ENCODE measurements at regions not wholly inside any gene's neighbourhood (a gene's known extent, or its start where the extent isn't known, plus 50 kb on each side); places are given as distances from the start of the nearest gene placed in this dataset.
"Not testable (repeated sequence)": the region's sequence is repeated elsewhere in the genome, so short reads cannot be mapped to it uniquely, and the experiment has no call there.

DNA sequence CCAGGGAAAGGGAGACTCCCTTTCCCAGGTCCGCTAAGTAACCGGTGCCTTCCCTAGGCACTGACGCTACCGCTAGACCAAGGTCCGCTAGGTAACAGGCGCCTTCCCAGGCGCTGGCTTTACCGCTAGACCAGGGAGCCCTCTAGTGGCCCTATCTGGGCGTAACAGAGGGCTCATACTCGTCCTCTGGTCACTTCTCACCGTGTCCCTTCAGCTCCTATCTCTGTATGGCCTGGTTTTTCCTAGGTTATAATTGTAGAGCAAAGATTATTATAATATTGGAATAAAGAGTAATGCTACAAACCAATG lies 921.3 kb upstream of the PCDH10 start:
- H3K4me1 Mint-ChIP-seq (ENCODE audit: low read depth); CTCF ChIA-PET; H3K27ac Mint-ChIP-seq; H3K27me3 Mint-ChIP-seq (ENCODE audit: low read depth); H3K4me3 Mint-ChIP-seq; intact Hi-C loops (cut with micrococcal nuclease); H3K36me3 Mint-ChIP-seq (ENCODE audit: low read depth): not testable (repeated sequence)
- peak; percentile 5 for DNase-seq
- peaks cover 14% of the 10 kb centered on the region for H3K9me3 Mint-ChIP-seq

DNA sequence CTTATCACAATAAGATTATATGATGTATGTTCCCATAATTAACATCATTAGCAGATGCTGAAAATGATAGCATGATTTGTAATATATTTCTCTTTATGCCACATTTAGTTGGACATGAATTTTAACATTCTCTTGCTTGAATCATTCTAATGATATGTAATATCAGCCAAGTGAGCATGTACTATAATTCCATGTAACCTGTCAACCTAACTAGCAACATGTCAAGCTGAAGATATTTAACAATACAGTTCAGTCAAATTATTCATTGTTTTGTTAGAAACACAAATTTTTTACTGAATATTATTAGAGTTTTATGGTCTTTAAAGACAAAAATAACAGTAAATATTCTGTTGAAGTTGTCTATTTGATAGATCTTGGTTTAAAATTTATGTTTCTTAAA lies 920.4 kb upstream of the PCDH10 start:
- intact Hi-C loops (cut with micrococcal nuclease) = no loop called here
- Mint-ChIP-seq H3K9me3 (peaks cover 14% of the 10 kb centered on the region), H3K4me1 (ENCODE audit: low read depth) (no peaks in the 10 kb centered on the region), H3K36me3 (ENCODE audit: low read depth) (no peaks in the 10 kb centered on the region), H3K4me3 (no peak overlapping the region), H3K27ac (no peak overlapping the region), H3K27me3 (ENCODE audit: low read depth) (no peaks in the 10 kb centered on the region)
- CTCF ChIA-PET = no interaction called here
- no peak for DNase-seq

DNA sequence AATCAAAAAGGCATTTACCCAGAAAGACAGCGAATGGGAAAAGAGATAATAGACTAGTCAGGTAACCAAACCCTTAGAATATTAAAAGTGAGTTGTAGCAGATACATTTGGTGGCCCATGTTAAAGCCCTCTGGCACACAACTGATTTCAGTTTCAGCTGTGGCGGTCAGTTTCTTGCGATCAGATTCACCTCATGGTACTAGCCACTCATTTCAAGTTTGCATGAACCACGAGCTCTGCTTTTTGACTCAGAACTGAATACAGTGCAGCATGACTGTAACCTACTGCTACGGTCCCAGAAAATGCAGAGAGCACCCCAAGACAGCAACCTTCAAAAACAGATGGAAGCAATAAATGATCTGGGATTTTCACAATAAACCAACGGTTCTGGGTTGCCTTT lies 919.1 kb upstream of the PCDH10 start:
- intact Hi-C loops (cut with micrococcal nuclease) = no loop called here
- Mint-ChIP-seq H3K9me3 (peaks cover 12% of the 10 kb centered on the region), H3K36me3 (ENCODE audit: low read depth) (no peaks in the 10 kb centered on the region), H3K4me1 (ENCODE audit: low read depth) (no peaks in the 10 kb centered on the region), H3K27me3 (ENCODE audit: low read depth) (no peaks in the 10 kb centered on the region), H3K27ac (no peak overlapping the region), H3K4me3 (no peak overlapping the region)
- CTCF ChIA-PET = no interaction called here
- no peak for DNase-seq

DNA sequence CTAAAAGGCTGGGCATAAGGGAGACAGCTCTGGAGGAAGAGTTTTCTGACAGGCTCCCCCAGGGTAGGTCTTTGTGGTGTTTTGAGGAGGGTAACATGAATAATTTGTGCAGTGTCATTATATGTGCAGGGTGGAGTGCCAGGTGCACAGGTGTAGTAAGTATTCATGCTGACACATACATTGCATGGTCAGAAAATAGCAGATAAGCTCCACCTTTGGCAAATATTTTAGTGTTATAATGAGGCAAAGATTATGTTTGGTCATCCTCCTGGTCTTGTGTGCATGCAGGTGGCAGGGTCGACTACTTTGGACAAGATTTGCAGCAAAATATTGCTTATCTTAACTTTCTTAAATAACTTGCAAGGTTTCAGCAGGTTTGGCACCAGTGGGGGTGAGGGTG lies 910.4 kb upstream of the PCDH10 start:
- Mint-ChIP-seq H3K36me3 (ENCODE audit: low read depth) (no peaks in the 10 kb centered on the region), H3K9me3 (peaks cover 6% of the 10 kb centered on the region), H3K27me3 (ENCODE audit: low read depth) (no peaks in the 10 kb centered on the region), H3K4me1 (ENCODE audit: low read depth) (no peaks in the 10 kb centered on the region), H3K27ac (no peak overlapping the region), H3K4me3 (no peak overlapping the region)
- DNase-seq = no peak
- CTCF ChIA-PET = no interaction called here
- intact Hi-C loops (cut with micrococcal nuclease) = no loop called here

DNA sequence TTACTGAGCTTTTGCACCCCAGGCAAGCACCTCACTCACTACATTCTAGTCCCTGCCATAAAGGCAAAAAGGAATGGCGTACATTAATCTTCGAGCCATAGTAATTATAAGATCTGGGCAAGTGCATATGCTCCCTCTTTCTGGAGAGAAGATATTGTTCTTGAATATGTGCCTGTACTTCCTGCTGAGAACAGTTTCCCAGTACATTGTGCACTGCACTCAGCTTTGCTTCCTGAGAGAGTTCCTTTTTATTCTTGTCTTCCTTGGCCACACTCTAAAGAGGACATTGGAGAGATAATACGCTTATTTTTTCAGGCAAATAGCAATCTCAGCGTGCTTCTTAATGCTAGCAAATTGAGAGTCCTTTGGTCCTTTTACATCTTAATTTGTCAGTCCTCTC lies 909.0 kb upstream of the PCDH10 start:
- no peak for DNase-seq
- H3K4me1 Mint-ChIP-seq (ENCODE audit: low read depth) = no peaks in the 10 kb centered on the region
- H3K27ac Mint-ChIP-seq = no peak overlapping the region
- intact Hi-C loops (cut with micrococcal nuclease) = no loop called here
- H3K36me3 Mint-ChIP-seq (ENCODE audit: low read depth) = no peaks in the 10 kb centered on the region
- CTCF ChIA-PET = no interaction called here
- H3K9me3 Mint-ChIP-seq = peaks cover 8% of the 10 kb centered on the region
- no peaks in the 10 kb centered on the region for H3K27me3 Mint-ChIP-seq (ENCODE audit: low read depth)
- no peak overlapping the region for H3K4me3 Mint-ChIP-seq

DNA sequence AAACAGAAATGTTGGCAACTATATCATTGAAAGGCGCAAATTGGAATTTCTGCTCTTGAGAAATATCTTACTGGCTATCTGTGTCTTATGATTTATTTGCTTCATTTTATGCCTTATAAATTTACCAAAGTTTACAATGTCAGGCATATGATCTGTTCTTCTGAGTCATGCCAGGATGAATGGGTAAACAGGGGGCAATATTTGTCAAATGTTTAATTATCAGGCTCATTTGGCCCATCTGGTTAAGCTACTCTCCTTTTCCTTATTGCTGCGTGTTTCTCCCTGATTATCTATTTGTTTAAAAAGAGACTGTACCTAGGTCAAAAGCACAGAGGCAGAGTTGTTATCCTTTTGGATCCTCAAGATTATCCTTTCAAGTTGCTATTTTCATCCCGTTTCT lies 903.8 kb upstream of the PCDH10 start:
- DNase-seq = no peak
- H3K9me3 Mint-ChIP-seq = peaks cover 10% of the 10 kb centered on the region
- H3K4me1 Mint-ChIP-seq (ENCODE audit: low read depth) = no peaks in the 10 kb centered on the region
- no peak overlapping the region for H3K4me3 Mint-ChIP-seq
- H3K36me3 Mint-ChIP-seq (ENCODE audit: low read depth) = no peaks in the 10 kb centered on the region
- CTCF ChIA-PET = no interaction called here
- intact Hi-C loops (cut with micrococcal nuclease) = no loop called here
- no peak overlapping the region for H3K27ac Mint-ChIP-seq
- H3K27me3 Mint-ChIP-seq (ENCODE audit: low read depth) = no peaks in the 10 kb centered on the region

DNA sequence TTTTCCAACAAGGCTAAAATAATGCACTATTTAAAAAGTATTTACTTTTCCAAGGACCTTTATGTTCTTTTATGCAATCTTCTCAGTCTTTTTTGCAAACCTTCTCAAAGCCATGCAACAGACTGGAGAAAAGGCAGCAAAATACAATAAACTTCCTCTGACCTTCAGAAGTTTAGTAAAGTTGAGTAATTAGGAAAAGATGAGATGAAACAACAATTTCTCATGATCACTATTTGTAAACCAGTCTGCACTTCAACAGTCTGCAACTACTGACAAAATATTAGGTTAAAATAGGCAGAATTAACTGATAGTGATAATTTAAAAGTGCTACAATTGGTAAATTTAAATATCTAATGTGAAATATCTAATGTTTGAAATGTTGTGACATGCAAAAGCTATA lies 884.9 kb upstream of the PCDH10 start:
- Mint-ChIP-seq H3K36me3 (ENCODE audit: low read depth) (no peaks in the 10 kb centered on the region), H3K27me3 (ENCODE audit: low read depth) (no peaks in the 10 kb centered on the region), H3K27ac (no peak overlapping the region), H3K4me3 (no peak overlapping the region), H3K4me1 (ENCODE audit: low read depth) (no peaks in the 10 kb centered on the region), H3K9me3 (peaks cover 2% of the 10 kb centered on the region)
- CTCF ChIA-PET = no interaction called here
- intact Hi-C loops (cut with micrococcal nuclease) = no loop called here
- DNase-seq = no peak

DNA sequence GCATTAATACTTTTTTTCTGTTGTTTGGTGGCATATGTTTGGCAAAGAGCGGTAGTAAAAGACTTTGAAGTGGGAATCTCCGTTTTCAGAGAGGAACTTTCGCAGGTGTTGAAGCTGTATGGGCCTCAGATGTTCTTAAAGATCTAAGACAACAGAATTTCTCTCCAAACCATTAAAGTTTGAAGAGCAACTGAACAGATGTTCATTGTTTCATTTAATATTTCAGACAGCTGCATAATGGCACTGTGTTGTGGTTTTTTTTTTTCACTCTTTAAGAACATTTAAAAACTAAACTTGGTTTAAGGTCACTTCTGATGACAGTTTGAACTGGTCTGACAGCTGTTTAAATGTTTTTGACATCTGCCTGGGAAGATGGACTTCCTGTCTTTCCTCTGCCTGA lies 882.7 kb upstream of the PCDH10 start:
- Mint-ChIP-seq H3K9me3 (peaks cover 2% of the 10 kb centered on the region), H3K4me3 (no peak overlapping the region), H3K4me1 (ENCODE audit: low read depth) (no peaks in the 10 kb centered on the region), H3K27ac (no peak overlapping the region), H3K27me3 (ENCODE audit: low read depth) (no peaks in the 10 kb centered on the region), H3K36me3 (ENCODE audit: low read depth) (no peaks in the 10 kb centered on the region)
- CTCF ChIA-PET = no interaction called here
- no peak for DNase-seq
- intact Hi-C loops (cut with micrococcal nuclease) = no loop called here

DNA sequence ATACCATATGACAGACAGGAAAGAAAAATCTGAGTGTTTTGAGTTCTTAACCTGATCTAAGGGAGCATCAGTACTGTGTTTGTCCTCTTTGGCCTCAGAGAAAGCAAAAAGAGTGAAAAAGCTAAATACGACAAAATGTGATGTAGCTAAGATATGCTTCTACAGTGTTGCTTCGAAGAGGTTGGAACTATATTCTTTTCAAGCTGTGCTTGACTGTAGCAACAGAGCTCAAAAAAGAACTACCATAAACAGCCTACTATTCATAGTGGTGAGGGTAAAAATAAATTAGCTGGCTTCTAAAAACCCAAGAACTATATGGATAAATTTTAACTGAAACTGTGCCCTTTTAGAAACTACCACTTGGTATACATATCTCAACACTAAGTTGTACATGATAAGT lies 881.8 kb upstream of the PCDH10 start:
- no peak overlapping the region for H3K27ac Mint-ChIP-seq
- no peak overlapping the region for H3K4me3 Mint-ChIP-seq
- no peaks in the 10 kb centered on the region for H3K27me3 Mint-ChIP-seq (ENCODE audit: low read depth)
- CTCF ChIA-PET = no interaction called here
- peaks cover 2% of the 10 kb centered on the region for H3K9me3 Mint-ChIP-seq
- intact Hi-C loops (cut with micrococcal nuclease) = no loop called here
- no peaks in the 10 kb centered on the region for H3K4me1 Mint-ChIP-seq (ENCODE audit: low read depth)
- no peaks in the 10 kb centered on the region for H3K36me3 Mint-ChIP-seq (ENCODE audit: low read depth)
- DNase-seq = no peak

DNA sequence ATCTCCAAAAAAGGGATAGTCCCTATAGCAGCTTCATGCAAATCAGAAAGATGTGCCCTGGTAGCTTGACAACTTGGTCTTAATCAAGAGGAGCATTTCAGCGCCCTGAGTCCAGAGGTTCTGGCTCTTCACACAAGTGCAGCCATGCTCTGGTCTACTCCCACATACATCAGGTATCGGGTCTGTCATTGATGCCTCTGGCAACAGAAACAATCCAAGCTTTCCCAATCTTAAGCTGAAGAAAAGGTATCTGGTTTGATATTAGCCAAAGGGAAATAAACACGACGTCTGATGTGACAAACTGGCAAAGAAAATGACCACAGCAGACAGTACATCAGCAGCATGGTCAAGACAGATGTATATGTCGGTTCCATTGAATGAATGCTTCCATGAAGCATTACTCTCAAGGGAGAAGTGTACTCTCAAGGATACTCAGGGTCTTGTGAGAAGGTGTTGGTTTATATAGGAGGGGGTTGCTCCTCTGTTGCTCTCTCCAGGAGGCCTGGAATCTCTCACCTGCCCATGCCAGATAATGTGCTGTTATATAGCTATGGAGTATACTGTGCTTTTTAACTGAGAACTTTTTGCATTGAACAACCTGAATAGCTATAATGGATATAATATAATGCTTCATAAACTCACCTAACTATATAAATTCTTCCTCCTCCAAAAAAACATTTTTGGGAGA lies 879.6 kb upstream of the PCDH10 start:
- DNase-seq = no peak
- no peak overlapping the region for H3K4me3 Mint-ChIP-seq
- intact Hi-C loops (cut with micrococcal nuclease) = no loop called here
- no peaks in the 10 kb centered on the region for H3K9me3 Mint-ChIP-seq
- H3K4me1 Mint-ChIP-seq (ENCODE audit: low read depth) = no peaks in the 10 kb centered on the region
- CTCF ChIA-PET = no interaction called here
- H3K27ac Mint-ChIP-seq = no peak overlapping the region
- H3K27me3 Mint-ChIP-seq (ENCODE audit: low read depth) = no peaks in the 10 kb centered on the region
- H3K36me3 Mint-ChIP-seq (ENCODE audit: low read depth) = no peaks in the 10 kb centered on the region

DNA sequence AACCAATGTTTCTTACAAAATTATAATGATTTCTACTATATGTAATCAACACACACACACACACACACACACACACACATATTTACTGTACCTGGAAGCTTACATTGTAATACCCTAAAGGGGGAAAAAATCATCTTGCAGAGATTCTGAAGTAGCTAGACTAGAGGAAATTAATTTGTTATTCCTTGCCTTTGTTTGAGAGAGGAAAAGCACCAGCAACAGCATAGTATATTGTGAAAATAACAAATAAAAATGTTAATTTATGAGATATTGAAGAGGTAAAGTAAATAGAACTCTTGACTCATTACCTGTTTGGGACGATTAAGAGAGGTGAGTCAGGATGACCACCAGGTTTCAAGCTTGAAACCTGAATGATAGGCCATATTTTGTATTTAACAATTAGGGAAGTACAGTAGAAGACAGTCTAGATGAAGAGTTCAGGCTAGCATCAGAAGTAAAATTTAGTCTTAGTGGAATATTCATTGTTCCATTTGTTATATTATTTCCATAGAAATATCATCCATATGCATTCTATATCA lies 873.4 kb upstream of the PCDH10 start:
- intact Hi-C loops (cut with micrococcal nuclease) = no loop called here
- H3K27ac Mint-ChIP-seq = no peak overlapping the region
- no peaks in the 10 kb centered on the region for H3K36me3 Mint-ChIP-seq (ENCODE audit: low read depth)
- H3K4me1 Mint-ChIP-seq (ENCODE audit: low read depth) = no peaks in the 10 kb centered on the region
- no peak overlapping the region for H3K4me3 Mint-ChIP-seq
- CTCF ChIA-PET = interaction anchor here (0.7 kb wide), 1 partner anchor 46 kb away, joined by 4 read pairs; no protein-coding TSS in a partner anchor
- H3K27me3 Mint-ChIP-seq (ENCODE audit: low read depth) = no peaks in the 10 kb centered on the region
- DNase-seq = no peak
- H3K9me3 Mint-ChIP-seq = peaks cover 2% of the 10 kb centered on the region

DNA sequence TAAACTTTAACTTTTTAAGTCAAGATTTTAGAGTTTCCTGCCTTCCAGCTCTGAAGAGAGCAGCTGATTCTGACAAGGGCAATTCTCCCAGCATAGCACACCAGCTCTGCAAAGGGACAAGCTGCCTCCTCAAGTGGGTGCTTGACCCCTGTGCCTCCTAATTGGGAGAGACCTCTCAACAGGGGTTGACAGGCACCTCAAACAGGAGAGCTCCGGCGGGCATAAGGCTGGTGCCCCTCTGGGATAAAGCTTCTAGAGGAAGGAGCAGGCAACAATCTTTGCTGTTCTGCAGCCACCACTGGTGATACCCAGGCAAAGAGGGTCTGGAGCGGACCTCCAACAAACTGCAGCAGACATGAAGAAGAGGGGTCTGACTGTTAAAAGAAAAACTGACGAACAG lies 872.9 kb upstream of the PCDH10 start:
- no peak overlapping the region for H3K27ac Mint-ChIP-seq
- H3K4me1 Mint-ChIP-seq (ENCODE audit: low read depth) = no peaks in the 10 kb centered on the region
- CTCF ChIA-PET = no interaction called here
- H3K4me3 Mint-ChIP-seq = no peak overlapping the region
- no peaks in the 10 kb centered on the region for H3K36me3 Mint-ChIP-seq (ENCODE audit: low read depth)
- intact Hi-C loops (cut with micrococcal nuclease) = no loop called here
- no peak for DNase-seq
- peaks cover 2% of the 10 kb centered on the region for H3K9me3 Mint-ChIP-seq
- H3K27me3 Mint-ChIP-seq (ENCODE audit: low read depth) = no peaks in the 10 kb centered on the region

DNA sequence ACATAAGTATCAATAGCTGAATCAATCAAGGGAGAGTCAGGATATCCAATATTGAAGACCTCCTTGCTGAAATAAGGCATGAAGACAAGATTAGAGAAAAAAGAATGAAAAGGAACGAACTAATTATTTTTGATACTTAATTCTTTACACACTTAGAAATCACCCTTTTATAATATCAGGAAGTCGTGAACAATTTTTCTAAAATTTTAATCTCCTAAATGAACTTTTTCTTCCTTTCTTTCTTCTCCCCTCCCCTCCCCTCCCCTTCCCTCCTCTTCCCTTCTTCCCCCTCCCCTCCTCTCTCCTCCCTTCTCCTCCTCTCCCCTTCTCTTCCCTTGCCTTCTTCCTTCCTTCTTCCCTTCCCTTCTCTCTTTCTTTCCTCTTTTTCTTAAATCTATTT lies 872.1 kb upstream of the PCDH10 start:
- no peak overlapping the region for H3K27ac Mint-ChIP-seq
- DNase-seq = no peak
- no peaks in the 10 kb centered on the region for H3K27me3 Mint-ChIP-seq (ENCODE audit: low read depth)
- intact Hi-C loops (cut with micrococcal nuclease) = no loop called here
- H3K4me3 Mint-ChIP-seq = no peak overlapping the region
- H3K9me3 Mint-ChIP-seq = peaks cover 2% of the 10 kb centered on the region
- no peaks in the 10 kb centered on the region for H3K4me1 Mint-ChIP-seq (ENCODE audit: low read depth)
- no peaks in the 10 kb centered on the region for H3K36me3 Mint-ChIP-seq (ENCODE audit: low read depth)
- CTCF ChIA-PET = no interaction called here

DNA sequence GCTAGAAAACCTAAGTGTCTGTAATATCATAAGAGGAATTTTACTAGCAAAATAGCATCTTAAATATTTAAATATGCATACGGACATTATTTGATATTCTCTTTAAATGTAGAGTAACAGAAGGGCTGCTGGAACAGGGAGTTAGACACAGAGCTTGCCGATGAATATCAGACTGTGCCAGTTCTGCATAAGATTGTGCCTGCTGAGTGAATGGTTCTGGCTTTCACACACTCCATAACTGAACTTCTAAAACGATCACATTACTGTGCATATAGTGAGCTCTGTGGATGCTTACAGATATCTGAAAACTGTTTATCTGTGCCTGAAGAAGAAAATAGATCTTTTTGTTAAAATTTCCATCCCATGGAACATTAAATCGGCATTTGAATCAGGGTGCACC lies 867.4 kb upstream of the PCDH10 start:
- Mint-ChIP-seq H3K27ac (no peak overlapping the region), H3K4me3 (no peak overlapping the region), H3K9me3 (peaks cover 2% of the 10 kb centered on the region), H3K27me3 (ENCODE audit: low read depth) (no peaks in the 10 kb centered on the region), H3K36me3 (ENCODE audit: low read depth) (no peaks in the 10 kb centered on the region), H3K4me1 (ENCODE audit: low read depth) (no peaks in the 10 kb centered on the region)
- DNase-seq = no peak
- intact Hi-C loops (cut with micrococcal nuclease) = no loop called here
- CTCF ChIA-PET = no interaction called here

All from activated naive CD4-positive, alpha-beta T cell treated with anti-CD3 and anti-CD28 coated beads for 36 hours (primary cell).